ENCODE measurements at regions not wholly inside any gene's neighbourhood (a gene's known extent, or its start where the extent isn't known, plus 50 kb on each side); places are given as distances from the start of the nearest gene placed in this dataset.
"Not testable (repeated sequence)": the region's sequence is repeated elsewhere in the genome, so short reads cannot be mapped to it uniquely, and the experiment has no call there.

GRCh38 chr21:33136847-33137502 is 67.0 kb downstream of the OLIG1 start:
- CTCF ChIA-PET = interaction anchor here (0.8 kb wide), 1 partner anchor 10 kb away, joined by 3 read pairs; no protein-coding TSS in a partner anchor
- Mint-ChIP-seq H3K27ac (no peak overlapping the region), H3K4me3 (no peak overlapping the region), H3K9me3 (ENCODE audit: low read depth) (no peaks in the 10 kb centered on the region), H3K36me3 (no peaks in the 10 kb centered on the region), H3K4me1 (no peaks in the 10 kb centered on the region), H3K27me3 (peaks cover 24% of the 10 kb centered on the region)
- no peak for DNase-seq
- no peak for ATAC-seq

DNA sequence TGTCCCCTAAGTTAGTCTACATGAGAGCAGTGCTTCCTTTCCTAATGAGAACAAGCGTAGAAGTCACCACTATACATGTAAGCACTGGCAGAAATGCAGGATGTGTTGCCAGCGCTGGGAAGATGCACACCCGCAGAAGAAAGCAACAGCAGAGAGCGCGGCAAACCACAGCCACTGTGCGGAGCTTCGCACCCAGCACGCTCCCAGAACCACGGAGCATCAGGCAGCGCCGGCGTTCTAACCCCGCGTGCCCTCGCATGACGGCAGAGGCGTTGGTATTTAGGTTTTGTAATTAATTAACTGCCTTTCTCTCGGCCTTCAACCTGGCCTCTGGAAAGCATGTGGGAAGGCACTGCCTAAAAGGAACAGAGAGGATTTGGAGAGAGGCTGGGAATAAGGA is 69.1 kb downstream of the OLIG1 start:
- CTCF ChIA-PET = no interaction called here
- Mint-ChIP-seq H3K9me3 (ENCODE audit: low read depth) (no peaks in the 10 kb centered on the region), H3K36me3 (no peaks in the 10 kb centered on the region), H3K27ac (no peak overlapping the region), H3K4me1 (no peaks in the 10 kb centered on the region), H3K4me3 (no peak overlapping the region), H3K27me3 (peaks cover 18% of the 10 kb centered on the region)
- ATAC-seq (no peak), DNase-seq (no peak)

GRCh38 chr21:33140288-33140687 is 70.3 kb downstream of the OLIG1 start:
- no peak overlapping the region for H3K4me3 Mint-ChIP-seq
- no peaks in the 10 kb centered on the region for H3K9me3 Mint-ChIP-seq (ENCODE audit: low read depth)
- H3K27me3 Mint-ChIP-seq = peaks cover 20% of the 10 kb centered on the region
- no peaks in the 10 kb centered on the region for H3K36me3 Mint-ChIP-seq
- ATAC-seq (no peak), DNase-seq (no peak)
- H3K4me1 Mint-ChIP-seq = no peaks in the 10 kb centered on the region
- H3K27ac Mint-ChIP-seq = no peak overlapping the region
- CTCF ChIA-PET = no interaction called here

DNA sequence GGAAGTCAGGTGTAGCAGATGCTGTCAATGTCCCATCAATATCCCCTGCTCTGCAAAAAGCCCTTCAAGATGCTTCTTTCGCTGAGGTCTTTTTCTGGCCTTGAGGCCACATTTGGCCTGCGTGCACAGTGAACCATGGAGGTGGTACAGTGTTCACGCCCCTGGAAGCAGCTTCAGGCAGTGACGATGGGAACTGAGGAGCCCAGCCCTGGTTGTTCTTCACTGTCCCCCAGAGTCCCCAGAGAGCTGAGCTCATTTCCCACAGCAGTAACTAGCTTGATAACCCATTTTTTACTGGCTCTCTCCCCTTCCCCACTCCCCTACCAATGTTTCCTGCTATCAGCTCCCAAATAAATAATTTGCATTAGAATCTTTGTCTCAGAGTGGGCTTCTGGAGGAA is 76.5 kb downstream of the OLIG1 start:
- Mint-ChIP-seq H3K27ac (no peak overlapping the region), H3K27me3 (peaks cover 26% of the 10 kb centered on the region), H3K4me3 (no peak overlapping the region), H3K4me1 (peaks cover 3% of the 10 kb centered on the region), H3K9me3 (ENCODE audit: low read depth) (no peaks in the 10 kb centered on the region), H3K36me3 (no peaks in the 10 kb centered on the region)
- no peak for DNase-seq
- no peak for ATAC-seq
- CTCF ChIA-PET = no interaction called here

- no peak for DNase-seq
- Mint-ChIP-seq H3K9me3 (ENCODE audit: low read depth) (no peaks in the 10 kb centered on the region), H3K27ac (no peak overlapping the region), H3K27me3 (peaks cover 44% of the 10 kb centered on the region), H3K4me1 (peaks cover 6% of the 10 kb centered on the region), H3K4me3 (no peak overlapping the region), H3K36me3 (no peaks in the 10 kb centered on the region)
- no peak for ATAC-seq
- CTCF ChIA-PET = no interaction called here
Observed at GRCh38 chr21:33149181-33149580, 79.2 kb downstream of the OLIG1 start.

- H3K36me3 Mint-ChIP-seq; H3K4me3 Mint-ChIP-seq; CTCF ChIA-PET; H3K9me3 Mint-ChIP-seq (ENCODE audit: low read depth); H3K27ac Mint-ChIP-seq; DNase-seq; ATAC-seq; H3K4me1 Mint-ChIP-seq: not testable (repeated sequence)
- peaks cover 42% of the 10 kb centered on the region for H3K27me3 Mint-ChIP-seq
Observed at GRCh38 chr21:33150968-33151367, 78.8 kb upstream of the IFNAR2 start.

GRCh38 chr21:33151941-33152731 is 77.6 kb upstream of the IFNAR2 start:
- H3K4me3 Mint-ChIP-seq = no peak overlapping the region
- H3K4me1 Mint-ChIP-seq = peaks cover 6% of the 10 kb centered on the region
- no peaks in the 10 kb centered on the region for H3K9me3 Mint-ChIP-seq (ENCODE audit: low read depth)
- H3K27me3 Mint-ChIP-seq = peaks cover 43% of the 10 kb centered on the region
- CTCF ChIA-PET = interaction anchor here (1.1 to 1.3 kb wide), 2 partner anchors 20 to 26 kb away, joined by 3 to 4 read pairs; no protein-coding TSS in a partner anchor
- ATAC-seq (no peak), DNase-seq (no peak)
- no peak overlapping the region for H3K27ac Mint-ChIP-seq
- H3K36me3 Mint-ChIP-seq = no peaks in the 10 kb centered on the region

DNA sequence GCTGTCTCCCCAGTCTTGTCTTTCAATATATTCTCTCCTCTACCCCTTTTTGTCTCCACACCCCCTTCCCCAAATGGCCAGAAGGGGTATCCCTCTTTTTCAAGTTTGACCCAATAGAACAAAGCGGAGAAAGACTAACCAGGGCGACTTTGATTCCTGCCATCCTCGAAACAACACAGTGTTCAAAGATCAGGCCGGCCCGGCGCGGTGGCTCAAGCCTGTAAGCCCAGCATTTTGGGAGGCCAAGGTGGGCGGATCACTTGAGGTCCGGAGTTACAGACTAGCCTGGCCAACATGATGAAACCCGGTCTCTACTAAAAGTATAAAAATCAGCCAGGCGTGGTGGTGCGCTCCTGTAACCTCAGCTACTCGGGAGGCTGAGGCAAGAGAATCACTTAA is 77.0 kb upstream of the IFNAR2 start:
- no peak for DNase-seq
- CTCF ChIA-PET = interaction anchor here (1.1 kb wide), 1 partner anchor 27 kb away, joined by 4 read pairs; no protein-coding TSS in a partner anchor
- no peaks in the 10 kb centered on the region for H3K9me3 Mint-ChIP-seq (ENCODE audit: low read depth)
- H3K4me1 Mint-ChIP-seq = peaks cover 6% of the 10 kb centered on the region
- no peak overlapping the region for H3K27ac Mint-ChIP-seq
- H3K36me3 Mint-ChIP-seq = no peaks in the 10 kb centered on the region
- H3K4me3 Mint-ChIP-seq = no peak overlapping the region
- peaks cover 44% of the 10 kb centered on the region for H3K27me3 Mint-ChIP-seq
- ATAC-seq = no peak

DNA sequence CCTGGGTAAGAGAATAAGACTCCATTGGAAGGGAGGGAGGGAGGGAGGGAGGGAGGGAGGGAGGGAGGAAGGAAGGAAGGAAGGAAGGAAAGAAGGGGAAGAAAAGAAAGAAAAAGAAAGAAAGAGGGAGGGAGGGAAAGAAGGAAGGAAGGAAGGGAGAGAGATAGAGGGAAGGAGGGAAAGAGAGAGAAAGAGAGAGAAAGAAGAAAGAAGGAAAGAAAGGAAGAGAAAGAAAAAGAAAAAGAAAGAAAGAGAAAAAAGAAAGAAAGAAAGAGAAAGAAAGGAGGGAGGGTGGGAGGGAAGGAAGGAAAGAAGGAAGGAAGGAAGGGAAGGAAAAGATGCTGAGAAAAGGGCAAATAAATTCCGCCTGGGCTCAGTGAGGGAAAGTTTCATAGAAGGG is 74.7 kb upstream of the IFNAR2 start:
- Mint-ChIP-seq H3K4me1 (peaks cover 3% of the 10 kb centered on the region), H3K36me3 (no peaks in the 10 kb centered on the region), H3K27ac (no peak overlapping the region), H3K27me3 (peaks cover 60% of the 10 kb centered on the region), H3K9me3 (ENCODE audit: low read depth) (no peaks in the 10 kb centered on the region), H3K4me3 (no peak overlapping the region)
- DNase-seq = no peak
- CTCF ChIA-PET = no interaction called here
- no peak for ATAC-seq

GRCh38 chr21:33155422-33155821 is 74.3 kb upstream of the IFNAR2 start:
- CTCF ChIA-PET = no interaction called here
- no peaks in the 10 kb centered on the region for H3K36me3 Mint-ChIP-seq
- peaks cover 61% of the 10 kb centered on the region for H3K27me3 Mint-ChIP-seq
- H3K27ac Mint-ChIP-seq = no peak overlapping the region
- no peak for DNase-seq
- H3K4me1 Mint-ChIP-seq = peaks cover 3% of the 10 kb centered on the region
- no peak for ATAC-seq
- no peak overlapping the region for H3K4me3 Mint-ChIP-seq
- H3K9me3 Mint-ChIP-seq (ENCODE audit: low read depth) = no peaks in the 10 kb centered on the region

- Mint-ChIP-seq H3K27me3 (peaks cover 59% of the 10 kb centered on the region), H3K9me3 (ENCODE audit: low read depth) (no peaks in the 10 kb centered on the region), H3K4me1 (no peaks in the 10 kb centered on the region), H3K36me3 (no peaks in the 10 kb centered on the region), H3K27ac (no peak overlapping the region), H3K4me3 (no peak overlapping the region)
- DNase-seq (no peak), ATAC-seq (no peak)
- CTCF ChIA-PET = interaction anchor here (1.2 to 1.6 kb wide), 2 partner anchors 40 to 205 kb away, joined by 4 to 7 read pairs; no protein-coding TSS in a partner anchor
Observed at GRCh38 chr21:33157303-33157702, 72.4 kb upstream of the IFNAR2 start.

DNA sequence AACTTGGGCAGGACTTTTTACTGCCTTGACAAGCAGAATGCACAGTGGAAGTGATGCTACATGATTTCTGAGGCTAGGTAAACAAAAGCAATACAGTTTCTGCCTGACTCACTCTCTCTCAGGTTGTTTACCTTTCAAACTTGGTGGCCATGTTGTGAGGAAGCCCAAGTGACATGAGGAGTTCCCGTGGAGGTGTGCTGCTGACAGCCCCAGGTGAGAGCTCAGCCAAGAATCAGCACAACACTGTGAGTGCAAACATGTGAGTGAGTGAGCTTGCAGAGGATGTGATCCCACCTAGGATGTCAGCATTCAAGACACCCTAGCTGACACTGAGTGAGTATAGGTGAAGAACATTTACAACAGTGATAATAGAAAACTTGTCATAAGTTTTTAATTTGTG is 71.1 kb upstream of the IFNAR2 start:
- peaks cover 47% of the 10 kb centered on the region for H3K27me3 Mint-ChIP-seq
- no peak overlapping the region for H3K27ac Mint-ChIP-seq
- no peaks in the 10 kb centered on the region for H3K36me3 Mint-ChIP-seq
- H3K4me3 Mint-ChIP-seq = no peak overlapping the region
- no peaks in the 10 kb centered on the region for H3K4me1 Mint-ChIP-seq
- CTCF ChIA-PET = interaction anchor here (1.3 kb wide), 1 partner anchor 39 kb away, joined by 4 read pairs; no protein-coding TSS in a partner anchor
- DNase-seq (no peak), ATAC-seq (no peak)
- H3K9me3 Mint-ChIP-seq (ENCODE audit: low read depth) = no peaks in the 10 kb centered on the region

- Mint-ChIP-seq H3K4me1 (no peaks in the 10 kb centered on the region), H3K27me3 (peaks cover 51% of the 10 kb centered on the region), H3K36me3 (no peaks in the 10 kb centered on the region), H3K27ac (no peak overlapping the region), H3K4me3 (no peak overlapping the region), H3K9me3 (ENCODE audit: low read depth) (no peaks in the 10 kb centered on the region)
- ATAC-seq = no peak
- no peak for DNase-seq
- CTCF ChIA-PET = no interaction called here
Observed at GRCh38 chr21:33162436-33162951, 67.2 kb upstream of the IFNAR2 start.

GRCh38 chr21:33168886-33169285 is 60.9 kb upstream of the IFNAR2 start:
- no peaks in the 10 kb centered on the region for H3K36me3 Mint-ChIP-seq
- H3K4me3 Mint-ChIP-seq = no peak overlapping the region
- H3K9me3 Mint-ChIP-seq (ENCODE audit: low read depth) = no peaks in the 10 kb centered on the region
- CTCF ChIA-PET = no interaction called here
- no peak for DNase-seq
- H3K4me1 Mint-ChIP-seq = no peaks in the 10 kb centered on the region
- no peak overlapping the region for H3K27ac Mint-ChIP-seq
- no peak for ATAC-seq
- H3K27me3 Mint-ChIP-seq = peaks cover 39% of the 10 kb centered on the region
